HG03558 (cell line): ENCODE measurements at regions not wholly inside any gene's neighbourhood (a gene's known extent, or its start where the extent isn't known, plus 50 kb on each side); places are given as distances from the start of the nearest gene placed in this dataset.

Experiments
- ATAC-seq: cut with Tn5 transposase; IDR thresholded peaks from one replicate; pipeline ENCODE4 v1.9.1; 2021; ENCODE audit warnings: moderate number of reproducible peaks; ENCODE audit not compliant: unreplicated experiment; ENCODE audit errors: extremely low read depth

- ATAC-seq = no peak
Measured at GRCh38 chr5:155068616-155069100, 55.1 kb downstream of the KIF4B start.

GRCh38 chr5:155069961-155070360 is 56.4 kb downstream of the KIF4B start:
- ATAC-seq = no peak

- ATAC-seq = no peak
Measured at GRCh38 chr5:155070781-155071180, 57.2 kb downstream of the KIF4B start.

- ATAC-seq = no peak
Measured at GRCh38 chr5:155076379-155076778, 62.8 kb downstream of the KIF4B start.

GRCh38 chr5:155079698-155080097 is 66.1 kb downstream of the KIF4B start:
- ATAC-seq = no peak

- no peak for ATAC-seq
Measured at GRCh38 chr5:155080721-155081120, 67.2 kb downstream of the KIF4B start.

GRCh38 chr5:155081618-155082017 is 68.1 kb downstream of the KIF4B start:
- ATAC-seq = no peak

- ATAC-seq = no peak
Measured at GRCh38 chr5:155082401-155082800, 68.8 kb downstream of the KIF4B start.

GRCh38 chr5:155085282-155085989 is 71.9 kb downstream of the KIF4B start:
- ATAC-seq = no peak

GRCh38 chr5:155087036-155087435 is 73.5 kb downstream of the KIF4B start:
- no peak for ATAC-seq

- no peak for ATAC-seq
Measured at GRCh38 chr5:155088811-155089210, 75.3 kb downstream of the KIF4B start.

GRCh38 chr5:155089643-155090042 is 76.1 kb downstream of the KIF4B start:
- ATAC-seq = no peak

GRCh38 chr5:155091063-155091648 is 77.6 kb downstream of the KIF4B start:
- ATAC-seq = no peak

GRCh38 chr5:155091768-155092717 is 78.5 kb downstream of the KIF4B start:
- no peak for ATAC-seq

- ATAC-seq = no peak
Measured at GRCh38 chr5:155094455-155094854, 80.9 kb downstream of the KIF4B start.

- no peak for ATAC-seq
Measured at GRCh38 chr5:155097995-155098394, 84.4 kb downstream of the KIF4B start.

- ATAC-seq = no peak
Measured at GRCh38 chr5:155098433-155098832, 84.9 kb downstream of the KIF4B start.

- no peak for ATAC-seq
Measured at GRCh38 chr5:155101697-155102096, 88.1 kb downstream of the KIF4B start.

GRCh38 chr5:155103146-155103545 is 89.6 kb downstream of the KIF4B start:
- ATAC-seq = no peak

- no peak for ATAC-seq
Measured at GRCh38 chr5:155104441-155104840, 90.9 kb downstream of the KIF4B start.

- ATAC-seq = no peak
Measured at GRCh38 chr5:155106221-155106620, 92.7 kb downstream of the KIF4B start.
